HG02571 (cell line): ENCODE measurements at regions not wholly inside any gene's neighbourhood (a gene's known extent, or its start where the extent isn't known, plus 50 kb on each side); places are given as distances from the start of the nearest gene placed in this dataset.
"Not testable (repeated sequence)": the region's sequence is repeated elsewhere in the genome, so short reads cannot be mapped to it uniquely, and the experiment has no call there.

Experiments
- ATAC-seq: cut with Tn5 transposase; IDR thresholded peaks from one replicate; pipeline ENCODE4 v1.9.1; 2021; ENCODE audit warnings: mild to moderate bottlenecking, moderate library complexity; ENCODE audit not compliant: unreplicated experiment

- no peak for ATAC-seq
Observed at GRCh38 chr2:7736646-7737305, 819.6 kb downstream of the RNF144A start.

DNA sequence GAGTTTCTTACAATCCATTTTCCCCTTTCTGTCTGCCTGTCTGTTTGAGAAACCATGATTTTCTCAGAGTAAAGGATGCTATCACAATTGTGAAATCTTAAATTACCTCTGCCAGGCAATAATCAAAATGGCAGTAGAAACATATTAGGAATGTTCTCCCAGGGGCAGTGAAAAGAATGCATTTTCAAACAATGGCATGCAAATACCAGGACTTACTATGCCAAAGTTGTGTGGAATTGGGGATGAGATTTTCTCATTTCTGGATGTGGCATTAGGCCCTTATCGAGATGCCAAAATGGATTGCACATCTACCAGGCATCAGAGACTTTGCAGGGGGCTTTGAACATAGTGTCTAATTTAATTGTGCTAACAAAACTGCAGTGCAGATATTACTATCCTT, 821.4 kb downstream of the RNF144A start:
- no peak for ATAC-seq

DNA sequence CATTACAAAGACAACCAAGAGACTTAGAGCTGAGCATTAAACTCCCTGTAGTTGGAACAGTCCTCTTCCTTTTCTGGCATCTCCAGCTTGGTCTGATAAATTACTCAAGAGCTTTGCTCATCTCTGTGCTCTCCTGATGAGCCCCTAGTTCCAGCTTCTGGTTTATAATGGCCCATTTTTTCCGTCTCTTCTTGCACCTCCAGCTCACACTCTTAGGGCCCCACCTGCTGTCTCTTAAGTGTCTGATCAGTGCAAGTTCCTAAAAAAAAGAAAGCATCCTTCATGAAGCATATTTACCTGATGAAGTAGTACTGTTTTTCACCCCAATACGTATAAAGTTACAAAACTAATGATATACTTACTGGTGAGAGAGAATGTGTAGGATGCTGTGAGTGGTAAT, 822.9 kb downstream of the RNF144A start:
- ATAC-seq, result no peak

DNA sequence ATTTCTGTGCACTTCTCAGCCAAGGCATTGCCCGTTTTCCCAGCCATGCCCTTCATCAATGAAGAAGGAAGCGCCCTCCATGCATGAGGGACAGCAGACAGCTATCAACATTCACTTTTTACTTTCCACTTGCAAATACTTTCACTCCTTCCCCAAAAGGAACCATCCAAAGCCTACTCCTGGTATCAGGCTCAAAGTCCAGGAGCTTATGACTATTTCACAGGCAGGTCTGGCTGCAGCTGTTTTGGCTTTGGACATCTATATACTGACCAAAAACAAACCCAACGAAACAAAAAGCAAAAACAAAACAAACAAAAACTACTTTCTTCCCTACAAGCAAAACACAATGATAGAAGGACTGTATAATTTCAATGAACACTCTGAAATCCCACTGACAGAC, 825.1 kb downstream of the RNF144A start:
- no peak for ATAC-seq

DNA sequence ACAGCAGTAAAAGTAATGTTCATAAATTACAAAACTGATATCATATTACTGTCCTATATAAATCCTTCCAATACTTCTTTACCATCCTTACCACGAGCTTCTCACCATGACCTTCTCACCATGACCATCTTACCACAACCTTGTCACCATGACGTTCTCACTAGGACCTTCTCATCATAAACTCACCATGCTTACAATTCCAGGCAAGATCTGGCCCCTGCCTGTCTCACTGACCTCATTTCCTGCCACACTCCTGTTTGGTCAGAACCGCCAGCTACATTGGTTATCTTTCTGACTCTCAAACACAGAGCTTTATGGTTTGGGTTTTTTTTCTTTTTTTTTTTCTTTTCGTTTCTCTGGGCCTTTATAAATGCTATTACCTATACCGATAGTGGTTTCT, 827.6 kb downstream of the RNF144A start:
- no peak for ATAC-seq

GRCh38 chr2:7745369-7745768, 828.2 kb downstream of the RNF144A start:
- no peak for ATAC-seq

DNA sequence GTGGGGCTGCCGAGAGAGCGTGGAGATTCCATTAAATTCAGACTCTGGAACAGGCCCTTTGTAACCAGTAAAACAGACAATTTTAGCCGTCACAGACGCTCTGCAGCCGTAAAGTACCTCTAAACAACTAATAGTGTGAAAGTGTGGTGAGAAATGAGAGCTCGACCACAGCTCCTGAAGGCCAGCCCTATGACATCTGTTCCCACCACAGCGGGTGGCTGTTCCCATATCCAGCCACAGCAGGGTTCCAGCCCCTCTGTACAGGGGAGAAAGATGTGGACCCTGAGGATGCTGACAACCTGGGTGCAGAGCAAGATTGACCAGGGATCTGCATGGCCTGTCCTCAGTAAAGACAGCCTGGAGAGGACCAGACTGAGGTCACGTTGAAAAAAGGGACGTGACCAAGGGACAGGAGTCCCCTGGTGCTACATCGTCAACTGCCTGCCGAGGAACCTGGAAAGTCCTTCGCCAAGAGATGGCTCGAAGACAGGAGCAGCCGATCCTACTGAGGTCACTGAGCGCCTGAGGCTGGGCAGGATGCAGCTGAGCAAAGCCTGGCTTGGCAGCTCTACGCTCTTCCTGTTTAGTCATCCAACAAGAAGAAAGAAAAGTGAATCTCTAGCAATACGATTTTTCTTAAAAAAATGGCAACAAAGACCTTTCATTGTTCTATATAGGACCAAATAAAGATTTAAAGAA, 831.7 kb downstream of the RNF144A start:
- no peak for ATAC-seq

DNA sequence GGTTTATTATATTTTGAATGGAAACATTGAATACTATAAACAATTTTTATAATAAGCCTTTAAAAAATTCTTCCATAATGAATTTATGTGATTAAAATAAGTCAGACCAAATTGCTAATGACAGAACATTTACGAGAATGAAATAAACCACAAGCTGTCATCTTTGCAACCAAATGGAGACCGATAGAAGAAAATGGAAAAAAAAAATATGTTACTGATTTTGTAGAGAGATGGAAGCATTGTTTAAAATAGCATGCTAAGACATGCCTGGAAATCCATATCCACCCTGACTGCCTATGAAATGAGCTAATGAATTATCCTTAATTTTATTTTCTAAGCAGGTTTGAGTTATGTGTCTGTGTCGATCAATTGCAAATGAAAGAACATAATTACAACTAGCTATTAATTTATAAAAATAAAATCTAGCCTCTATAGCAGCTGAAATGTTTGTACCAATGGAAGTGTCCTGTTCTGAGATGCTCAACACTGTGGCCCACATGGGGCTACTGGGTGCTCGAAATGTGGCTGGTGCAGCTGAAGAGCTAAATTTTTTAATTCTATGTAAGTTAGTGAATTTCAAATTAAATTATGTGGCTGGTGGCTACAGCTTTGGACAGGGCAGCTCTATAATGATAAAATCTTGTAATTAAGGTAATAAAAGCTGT, 832.8 kb downstream of the RNF144A start:
- ATAC-seq, result no peak

GRCh38 chr2:7752291-7752690, 835.1 kb downstream of the RNF144A start:
- ATAC-seq, result no peak

- ATAC-seq, result no peak
Observed at GRCh38 chr2:7753777-7754176, 836.6 kb downstream of the RNF144A start.

DNA sequence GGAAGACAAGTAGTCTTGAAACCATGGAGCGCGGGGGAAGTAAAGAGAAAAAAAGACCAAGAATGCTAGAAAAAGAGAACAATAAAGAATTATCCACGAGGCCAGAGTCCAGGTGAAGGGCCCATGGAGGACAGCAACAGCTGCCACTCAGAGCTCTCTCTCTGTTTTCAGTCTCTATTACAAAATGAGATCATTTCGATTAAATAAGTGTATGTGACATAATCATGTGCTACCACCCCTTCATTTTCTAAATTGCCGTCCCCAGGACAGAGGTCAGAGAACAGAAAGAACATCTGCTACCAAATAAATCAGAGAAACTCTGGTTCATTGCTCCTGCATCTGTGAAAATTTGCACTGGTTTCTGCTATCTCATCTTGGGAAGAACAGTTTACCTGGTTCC, 838.7 kb downstream of the RNF144A start:
- no peak for ATAC-seq

DNA sequence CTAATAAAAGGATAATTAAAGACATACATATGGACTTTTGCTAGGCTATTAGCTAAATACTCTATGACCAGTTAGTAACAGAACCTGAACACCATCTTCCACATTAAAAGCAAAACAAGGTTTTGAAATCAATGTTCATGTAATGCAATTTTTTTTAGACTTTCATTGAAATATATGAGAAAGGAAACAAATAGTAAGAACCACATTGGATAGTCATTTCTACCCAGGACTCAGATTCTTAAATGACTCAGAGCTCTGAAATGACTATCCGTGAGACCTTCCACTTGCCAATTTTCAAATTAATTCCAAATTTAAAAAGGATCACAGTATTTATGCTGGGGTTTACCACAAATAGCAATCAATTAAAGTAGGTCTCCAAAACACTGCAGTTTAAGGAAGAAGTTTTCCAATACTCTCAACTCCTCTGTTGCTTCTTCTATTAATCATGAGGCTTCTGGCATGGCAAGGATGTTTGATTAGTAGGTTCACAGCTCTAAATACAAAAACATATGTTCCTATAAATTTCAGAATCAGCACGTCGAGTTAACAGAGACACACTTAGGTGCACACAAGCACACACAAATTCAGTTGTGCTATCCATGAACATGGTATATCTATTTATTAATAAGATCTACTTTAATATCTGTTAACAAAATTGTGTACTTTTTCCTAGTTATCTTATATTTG, 841.0 kb downstream of the RNF144A start:
- ATAC-seq, result no peak

DNA sequence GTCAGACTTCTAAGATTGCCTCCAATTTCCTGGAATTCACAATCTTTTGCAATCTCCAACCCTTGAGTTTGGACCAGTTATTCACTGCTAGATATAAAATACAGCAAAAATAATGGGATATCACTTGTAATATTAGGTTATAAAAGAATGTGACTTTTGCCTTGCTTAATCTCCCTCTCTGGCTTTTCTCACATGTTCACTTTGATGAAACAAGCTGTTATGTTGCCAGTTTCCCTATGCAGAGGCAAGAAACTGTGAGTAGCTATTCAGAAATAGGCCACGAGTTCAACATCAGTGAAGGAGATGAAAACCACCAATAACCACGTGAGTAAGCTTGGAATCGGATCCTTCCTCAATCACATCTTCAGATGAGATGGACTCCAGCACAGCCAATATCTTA, 842.7 kb downstream of the RNF144A start:
- no peak for ATAC-seq

- not testable (repeated sequence) for ATAC-seq
Observed at GRCh38 chr2:7763418-7763817, 846.2 kb downstream of the RNF144A start.

GRCh38 chr2:7765236-7765635, 848.0 kb downstream of the RNF144A start:
- no peak for ATAC-seq

DNA sequence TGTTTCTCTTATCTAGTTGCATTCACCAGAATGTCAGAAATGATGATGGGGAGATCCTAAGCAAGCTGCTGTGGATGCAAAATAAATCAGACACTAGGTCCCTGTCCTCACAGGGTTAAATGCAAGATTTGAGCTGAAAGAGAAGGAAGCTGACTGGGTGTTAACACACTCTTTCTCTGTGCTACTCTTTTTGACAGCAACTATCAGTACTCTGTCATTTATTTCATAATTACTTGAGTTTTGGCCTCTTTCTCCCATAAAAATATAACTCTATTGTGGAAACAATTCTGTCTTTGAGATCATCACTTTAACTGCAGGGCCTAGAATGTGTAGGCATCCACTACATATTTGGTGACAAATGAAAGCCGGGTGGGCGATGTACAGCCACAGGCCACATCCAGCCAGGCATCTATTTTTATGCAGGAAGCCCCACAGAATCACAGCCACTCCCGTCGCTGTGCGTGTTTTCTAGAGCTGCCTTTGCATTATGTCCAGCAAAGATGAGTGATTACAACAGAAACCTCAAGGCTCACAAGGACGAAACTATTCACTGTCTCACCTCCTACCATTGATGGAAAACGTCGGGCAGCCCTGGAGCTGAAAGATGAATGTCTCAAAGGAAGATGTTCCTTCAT, 849.0 kb downstream of the RNF144A start:
- ATAC-seq, result no peak

DNA sequence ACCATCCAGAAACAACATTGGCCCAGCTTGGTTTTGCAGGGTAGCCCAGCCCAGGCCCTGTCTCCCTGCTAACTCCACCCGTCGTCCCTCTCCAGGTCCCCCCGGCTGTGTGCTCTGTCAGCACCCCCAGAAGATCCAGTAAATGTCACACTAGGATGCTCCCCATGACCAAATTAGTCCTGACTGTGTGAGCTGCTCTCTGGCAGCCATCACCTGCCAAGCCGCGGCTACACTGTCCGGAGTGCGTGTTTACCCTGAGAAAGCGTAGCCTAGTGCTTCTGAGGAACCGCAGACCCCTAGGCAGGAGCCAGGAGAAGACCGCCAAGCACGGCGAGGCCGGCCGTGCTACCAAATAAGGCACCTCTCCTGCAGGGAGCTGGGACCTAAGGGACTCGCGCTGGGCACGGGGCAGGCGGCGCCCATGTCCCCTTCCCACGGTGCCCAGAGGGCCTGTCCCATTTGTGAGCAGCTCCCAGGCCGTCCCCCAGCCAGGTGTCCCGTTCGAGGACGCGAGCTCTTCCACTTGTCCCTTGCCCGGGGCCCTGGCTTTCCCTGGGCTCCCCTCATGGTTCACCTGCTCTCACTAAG, 849.9 kb downstream of the RNF144A start:
- no peak for ATAC-seq

GRCh38 chr2:7767902-7768301, 850.7 kb downstream of the RNF144A start:
- no peak for ATAC-seq

DNA sequence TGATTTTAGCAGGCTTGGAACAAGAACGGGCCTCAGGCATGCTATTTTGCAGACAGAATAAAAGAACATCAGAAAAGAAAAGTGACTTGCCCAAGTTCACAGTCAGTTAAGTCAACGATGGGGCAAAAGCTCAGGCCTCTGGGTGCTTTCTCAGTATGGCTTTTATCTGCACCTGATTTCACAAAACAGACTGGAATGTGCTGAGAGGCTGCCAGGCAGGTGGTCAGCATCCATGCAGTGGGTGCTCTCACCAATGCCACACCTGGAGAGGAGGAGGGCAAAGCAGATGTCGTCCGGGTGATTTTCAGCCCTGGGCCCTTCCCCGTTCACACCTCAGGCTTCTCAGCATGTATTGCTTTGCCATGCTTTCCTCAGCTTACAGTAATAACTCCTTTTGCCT, 854.6 kb downstream of the RNF144A start:
- no peak for ATAC-seq

DNA sequence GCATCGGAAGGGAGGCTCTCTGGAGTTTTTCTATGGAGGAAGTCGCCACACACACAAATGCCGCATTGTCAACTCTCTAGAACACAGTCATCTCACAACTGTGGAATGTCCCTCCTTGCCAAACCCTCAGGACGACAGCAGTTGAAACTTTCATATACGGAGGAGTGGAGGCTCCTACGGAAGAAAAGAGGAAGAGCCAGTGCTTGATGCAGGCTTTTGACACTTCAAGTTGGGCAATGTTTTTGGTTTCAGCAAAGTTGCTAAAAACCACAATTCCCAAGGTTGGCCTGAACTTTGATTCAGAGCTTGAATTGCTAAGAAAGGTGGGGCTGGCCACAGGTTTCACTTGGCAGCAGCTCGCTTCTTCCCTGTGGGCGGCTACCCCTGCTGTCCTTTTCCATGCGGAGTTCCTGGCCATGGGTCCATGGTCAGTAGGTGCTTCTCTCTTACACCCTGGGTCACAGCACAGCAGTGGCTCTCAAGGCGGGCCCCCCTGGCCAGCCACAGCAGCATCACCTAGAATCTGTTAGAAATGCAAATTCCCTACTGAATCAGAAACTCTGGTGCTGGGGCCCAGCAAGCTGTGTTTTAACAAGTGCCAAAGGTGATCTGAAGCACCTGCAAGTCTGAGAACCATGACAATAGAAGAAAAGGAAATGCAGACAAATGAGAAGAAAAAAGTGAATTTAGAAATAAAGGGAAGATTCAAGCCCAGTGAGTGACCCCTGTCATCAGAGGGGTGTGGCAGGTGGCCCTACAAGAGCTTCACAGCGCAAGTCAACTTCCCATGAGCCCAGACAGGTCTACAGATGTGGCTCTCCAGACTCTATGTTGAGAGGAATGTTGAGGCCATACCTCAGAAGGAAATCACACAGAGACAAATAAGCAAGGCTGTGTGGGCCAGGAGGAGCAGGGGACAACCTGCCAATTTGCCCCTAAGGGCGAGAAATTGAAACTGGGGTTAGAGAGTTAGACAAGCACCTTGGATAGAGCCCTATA, 856.4 kb downstream of the RNF144A start:
- ATAC-seq, result peak; percentile 71
